T-helper 9 cell (primary cell): ENCODE measurements at regions not wholly inside any gene's neighbourhood (a gene's known extent, or its start where the extent isn't known, plus 50 kb on each side); places are given as distances from the start of the nearest gene placed in this dataset.
"Not testable (repeated sequence)": the region's sequence is repeated elsewhere in the genome, so short reads cannot be mapped to it uniquely, and the experiment has no call there.

Experiments
- DNase-seq: peaks from one replicate; pipeline ENCODE4 v3.0.0-alpha.2; 2020

GRCh38 chr14:87813686-87814085 lies 179.3 kb downstream of the GALC start:
- DNase-seq: no peak

DNA sequence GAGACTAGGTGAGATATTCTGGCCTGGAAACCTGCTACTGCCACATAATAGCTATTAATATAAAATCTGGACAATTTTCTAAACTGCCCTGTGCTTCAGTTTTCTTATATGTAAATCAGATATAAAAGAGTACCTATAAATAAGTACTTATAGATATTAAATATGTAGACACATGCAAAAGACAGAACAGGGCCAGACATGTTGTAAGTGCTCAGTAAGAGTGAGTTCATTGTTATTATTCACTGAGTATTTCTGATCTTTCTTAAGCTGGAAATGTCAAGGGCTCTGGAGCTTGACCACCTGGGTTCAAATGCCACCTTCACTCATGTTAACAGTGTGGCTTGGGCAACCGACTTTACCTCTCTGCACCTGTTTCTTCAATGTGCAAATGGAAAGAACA lies 179.8 kb downstream of the GALC start:
- no peak for DNase-seq

- DNase-seq: no peak
Observed at GRCh38 chr14:87811246-87811645, 181.7 kb downstream of the GALC start.

DNA sequence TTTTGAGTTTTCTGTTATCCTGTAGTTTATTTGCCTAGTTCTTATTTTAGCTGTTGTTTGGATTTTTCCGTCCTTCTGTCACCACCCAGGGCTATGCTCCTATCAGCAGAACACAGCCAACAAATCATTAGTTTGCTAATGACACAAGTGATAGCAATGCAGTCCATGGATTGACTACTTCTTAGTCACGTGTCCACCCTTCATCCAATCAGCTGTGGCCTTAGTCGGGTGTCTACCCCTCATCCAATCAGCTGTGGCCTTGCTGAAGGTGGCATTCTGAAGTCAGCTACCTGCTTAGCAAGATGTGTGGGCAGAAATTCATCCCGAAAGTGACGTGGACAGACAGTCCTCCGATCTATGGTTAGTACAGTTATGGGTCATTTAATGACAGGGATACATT lies 182.3 kb downstream of the GALC start:
- DNase-seq: no peak

- no peak for DNase-seq
Observed at GRCh38 chr14:87809261-87809660, 183.7 kb downstream of the GALC start.

- DNase-seq: peak; percentile 33
Observed at GRCh38 chr14:87805315-87805723, 187.7 kb downstream of the GALC start.

DNA sequence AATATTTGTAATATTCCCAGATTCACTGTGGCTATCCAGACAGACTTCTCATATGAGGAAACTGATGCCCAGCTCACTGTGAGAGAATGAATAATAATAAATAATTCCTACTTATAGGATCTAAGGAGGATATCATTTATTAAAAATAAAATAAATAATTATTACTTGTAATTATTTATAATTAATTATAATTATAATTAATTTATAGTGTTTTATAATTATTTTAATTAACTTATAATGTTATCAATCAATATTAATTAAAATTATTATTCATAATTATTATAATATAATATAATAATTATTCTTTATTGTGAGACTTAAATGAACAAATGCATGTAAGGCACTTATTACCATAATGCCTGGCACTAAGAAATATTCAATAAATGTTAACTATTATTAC lies 192.8 kb downstream of the GALC start:
- DNase-seq: no peak

DNA sequence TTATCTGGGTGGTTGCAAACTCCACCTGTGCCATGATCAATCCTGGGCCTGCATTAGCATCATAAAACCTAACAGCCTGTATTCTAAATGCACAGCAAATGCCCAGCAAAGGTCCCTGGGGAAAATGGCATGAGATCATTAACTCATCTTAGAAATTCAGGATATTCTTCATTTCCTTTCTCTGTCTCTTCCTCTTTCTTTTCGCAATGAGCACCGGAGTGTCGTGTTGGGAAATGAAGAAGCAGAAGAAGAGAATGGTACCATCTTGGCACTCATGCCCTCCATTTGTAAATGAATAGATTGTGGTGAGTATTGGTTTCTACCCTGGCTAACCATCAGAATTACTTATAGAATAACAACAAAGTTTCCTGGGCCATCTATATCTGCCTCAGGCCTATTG lies 193.6 kb downstream of the GALC start:
- DNase-seq: no peak

- no peak for DNase-seq
Observed at GRCh38 chr14:87797001-87797400, 196.0 kb downstream of the GALC start.

DNA sequence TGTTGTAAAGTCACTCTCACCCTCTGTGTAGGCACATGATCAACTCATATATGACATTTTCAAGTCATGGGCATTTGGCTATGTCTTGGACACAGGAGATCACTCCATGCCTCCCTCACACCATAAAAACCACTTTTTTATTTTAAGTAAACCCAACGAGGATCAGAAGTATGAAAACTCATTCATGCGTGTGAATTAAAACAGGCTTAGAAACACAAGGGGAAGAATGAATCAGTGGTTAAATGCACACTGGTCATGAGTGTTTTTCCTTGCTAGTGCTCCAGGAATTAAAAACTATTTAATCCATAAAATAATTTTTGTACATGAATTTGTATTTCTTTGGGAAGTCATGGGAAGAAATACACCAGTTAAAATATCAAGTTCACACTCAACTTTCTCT lies 198.4 kb downstream of the GALC start:
- DNase-seq: no peak

GRCh38 chr14:87785897-87786296 lies 207.1 kb downstream of the GALC start:
- no peak for DNase-seq

DNA sequence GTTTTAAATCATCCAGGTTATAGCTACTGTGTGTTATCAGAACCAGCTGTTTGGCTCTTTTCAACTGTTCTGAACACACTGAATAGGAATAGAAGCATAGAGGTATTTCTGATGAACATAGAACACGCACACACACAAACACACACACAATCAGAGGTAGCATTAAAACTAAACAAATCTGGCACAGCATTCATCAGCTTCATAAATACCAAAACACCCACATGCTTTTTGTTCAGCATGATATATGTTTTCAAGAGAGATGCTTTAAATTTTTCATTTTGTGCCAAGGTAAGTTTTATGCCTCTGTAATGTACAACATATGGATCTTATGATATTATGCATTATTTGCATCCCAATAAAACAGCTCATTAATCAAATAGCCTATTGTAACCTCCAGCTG lies 208.6 kb downstream of the GALC start:
- no peak for DNase-seq

GRCh38 chr14:87783071-87783470 lies 209.9 kb downstream of the GALC start:
- no peak for DNase-seq

DNA sequence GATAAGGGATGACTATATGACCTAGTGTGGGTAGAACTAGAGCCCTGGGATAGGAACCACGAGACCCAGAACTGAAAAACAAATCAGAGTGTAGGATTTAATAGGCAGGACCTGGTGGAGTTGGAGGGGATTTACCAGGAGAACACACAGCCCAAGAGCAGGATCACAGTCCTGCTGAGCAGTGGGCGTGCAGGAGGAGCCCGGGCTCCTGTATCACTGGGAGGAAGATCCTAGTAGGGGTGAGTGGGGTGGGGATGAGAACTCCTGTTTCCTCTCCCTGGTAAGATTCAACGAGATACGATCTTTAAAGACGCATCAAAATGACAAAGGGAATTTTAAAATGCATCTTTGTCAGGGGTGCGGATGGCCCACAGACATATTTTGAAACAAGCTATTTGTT lies 220.1 kb downstream of the GALC start:
- no peak for DNase-seq

- no peak for DNase-seq
Observed at GRCh38 chr14:87767567-87767901, 225.4 kb downstream of the GALC start.

DNA sequence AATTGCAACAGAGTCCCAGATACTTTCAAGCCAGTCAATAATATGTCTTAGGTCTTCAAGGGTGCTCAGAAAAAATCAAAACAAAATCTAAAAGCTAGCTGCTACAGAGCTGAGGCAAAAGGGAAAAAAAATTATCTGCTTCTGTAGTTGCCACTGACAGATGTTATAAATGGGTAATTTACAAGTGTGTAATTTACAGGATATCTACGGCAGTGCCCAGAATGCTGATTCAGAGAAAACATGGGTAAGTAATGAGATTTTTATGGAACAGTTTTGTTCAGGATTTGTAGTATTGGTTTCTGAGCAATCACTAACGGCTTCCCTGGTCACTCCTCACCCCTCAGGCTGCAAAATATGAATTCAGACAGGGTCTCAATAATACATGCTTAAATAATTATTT lies 234.1 kb downstream of the GALC start:
- no peak for DNase-seq

GRCh38 chr14:87756661-87757060 lies 236.3 kb downstream of the GALC start:
- no peak for DNase-seq

DNA sequence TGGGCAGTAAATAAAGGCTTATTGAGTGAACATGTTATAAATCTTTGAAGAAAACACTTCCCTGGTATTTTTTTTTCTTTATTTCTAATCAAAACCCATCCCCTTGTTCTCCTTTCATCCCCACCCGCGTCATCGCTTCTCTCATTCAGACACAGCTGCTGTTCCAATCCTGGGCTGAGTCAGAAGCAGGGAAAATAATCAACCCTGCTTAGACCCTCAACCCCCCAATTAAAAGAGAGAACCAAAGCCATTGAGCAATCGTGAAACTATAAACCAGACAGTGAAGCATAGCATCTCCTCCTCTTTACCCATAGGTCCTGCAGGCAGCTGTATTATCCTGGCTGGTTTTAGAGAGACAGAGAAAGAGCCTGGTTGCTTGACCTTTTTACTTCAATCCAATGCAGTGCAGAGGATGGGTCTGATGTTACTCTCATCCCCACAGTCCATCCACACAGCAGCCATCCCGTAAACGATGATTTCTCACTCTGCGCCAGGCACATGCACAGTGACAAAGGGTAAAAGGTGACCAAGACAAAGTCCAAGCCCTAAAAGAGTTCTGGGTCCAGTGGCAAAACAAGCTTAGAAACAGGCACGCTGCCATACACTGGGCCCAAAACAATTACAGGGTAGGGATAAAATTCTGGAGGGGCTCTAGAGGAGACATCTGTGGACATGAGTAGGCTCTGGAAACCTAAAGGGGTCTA lies 238.3 kb downstream of the GALC start:
- DNase-seq: no peak

DNA sequence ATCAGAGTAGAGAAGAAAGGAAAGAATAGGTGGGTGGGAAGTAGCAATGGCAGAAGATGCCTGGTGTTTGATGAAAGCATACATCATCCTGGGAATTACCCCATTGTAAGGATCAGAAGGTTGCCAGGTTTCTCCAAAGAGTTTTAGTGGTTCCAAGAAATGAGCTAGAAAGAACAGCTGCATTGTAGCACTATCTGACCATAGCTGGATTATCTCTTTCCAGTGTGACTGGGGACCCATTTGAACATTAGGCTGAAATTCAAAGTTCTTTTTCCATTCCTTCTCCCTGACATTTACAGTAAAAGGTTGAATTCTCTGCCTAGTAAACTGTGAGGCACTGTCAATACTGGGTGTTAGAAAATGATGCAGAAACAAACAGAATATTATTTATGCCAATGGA lies 244.4 kb downstream of the GALC start:
- no peak for DNase-seq

GRCh38 chr14:87745507-87746118 lies 247.4 kb downstream of the GALC start:
- DNase-seq: no peak

- not testable (repeated sequence) for DNase-seq
Observed at GRCh38 chr14:87734577-87735360, 258.2 kb downstream of the GALC start.

DNA sequence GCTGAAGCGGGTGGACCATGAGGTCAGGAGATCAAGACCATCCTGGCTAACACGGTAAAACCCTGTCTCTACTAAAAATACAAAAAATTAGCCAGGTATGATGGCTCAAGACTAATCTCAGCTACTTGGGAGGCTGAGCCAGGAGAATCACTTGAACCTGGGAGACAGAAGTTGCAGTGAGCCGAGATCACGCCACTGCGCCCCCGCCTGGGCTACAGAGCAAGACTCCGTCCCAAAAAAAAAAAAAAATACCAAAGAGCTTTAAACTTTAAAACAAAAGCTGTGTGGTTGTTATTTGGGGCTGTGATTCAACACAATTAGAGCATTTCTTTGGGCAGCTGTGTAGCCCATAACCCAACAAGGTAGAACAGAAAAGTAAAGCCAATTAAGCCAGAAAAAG lies 259.9 kb downstream of the GALC start:
- not testable (repeated sequence) for DNase-seq

GRCh38 chr14:87732562-87732961 lies 260.4 kb downstream of the GALC start:
- DNase-seq: no peak

DNA sequence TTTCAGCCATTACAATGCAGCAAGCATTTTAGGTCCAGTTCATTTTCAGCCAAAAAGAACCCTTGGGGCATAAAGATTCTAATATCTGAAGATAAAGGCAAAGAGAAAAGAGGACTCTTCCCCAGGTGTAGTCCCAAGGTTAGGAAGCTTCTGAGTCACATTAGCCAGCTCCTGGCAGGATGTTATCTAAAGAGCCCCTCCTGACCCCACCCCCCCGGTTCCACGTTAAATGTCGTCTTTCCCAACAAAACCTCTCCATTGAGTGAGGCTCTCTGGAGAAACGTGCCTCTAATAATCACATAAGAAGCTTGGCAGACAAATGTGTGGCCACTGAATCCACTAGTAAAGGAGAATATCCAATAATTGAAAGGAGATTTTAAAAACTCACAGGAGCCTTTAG lies 267.7 kb downstream of the GALC start:
- no peak for DNase-seq
